HG03442 (cell line): ENCODE measurements at regions not wholly inside any gene's neighbourhood (a gene's known extent, or its start where the extent isn't known, plus 50 kb on each side); places are given as distances from the start of the nearest gene placed in this dataset.

Source experiments
- ATAC-seq: cut with Tn5 transposase; IDR thresholded peaks from one replicate; pipeline ENCODE4 v1.9.1; 2021; ENCODE audit warnings: mild to moderate bottlenecking, moderate library complexity; ENCODE audit not compliant: unreplicated experiment

DNA sequence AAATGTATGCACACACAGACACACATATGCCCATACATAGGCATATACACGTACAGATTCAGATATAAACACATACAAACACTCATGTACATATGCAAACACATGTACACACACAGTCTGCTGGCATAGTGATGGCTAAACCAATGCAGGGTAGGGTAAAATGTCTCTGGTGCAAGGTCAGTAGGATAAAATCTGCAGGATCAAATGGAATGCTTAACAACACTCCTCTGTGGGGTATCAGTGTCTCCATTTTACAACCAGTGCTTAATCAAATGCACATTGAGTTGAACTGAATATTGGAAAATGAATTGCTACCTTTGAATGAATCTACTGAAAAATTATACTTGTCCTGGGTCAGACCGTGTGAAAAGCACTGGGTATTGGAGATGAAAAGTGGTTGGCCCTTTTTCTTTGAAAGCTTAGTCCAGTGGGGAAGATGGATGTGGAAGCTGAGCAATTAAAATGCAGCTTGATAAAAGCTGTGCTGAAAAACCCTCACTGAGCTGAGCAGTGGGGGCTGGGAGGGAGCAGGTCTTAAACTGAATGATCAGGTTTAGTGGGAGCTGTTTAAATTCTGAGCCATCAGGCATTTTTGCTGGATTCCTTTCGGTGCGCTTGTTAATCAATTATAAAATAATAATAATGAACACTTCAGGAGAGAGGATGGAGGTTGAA is 314.7 kb downstream of the HAPSTR1 start:
- no peak for ATAC-seq

DNA sequence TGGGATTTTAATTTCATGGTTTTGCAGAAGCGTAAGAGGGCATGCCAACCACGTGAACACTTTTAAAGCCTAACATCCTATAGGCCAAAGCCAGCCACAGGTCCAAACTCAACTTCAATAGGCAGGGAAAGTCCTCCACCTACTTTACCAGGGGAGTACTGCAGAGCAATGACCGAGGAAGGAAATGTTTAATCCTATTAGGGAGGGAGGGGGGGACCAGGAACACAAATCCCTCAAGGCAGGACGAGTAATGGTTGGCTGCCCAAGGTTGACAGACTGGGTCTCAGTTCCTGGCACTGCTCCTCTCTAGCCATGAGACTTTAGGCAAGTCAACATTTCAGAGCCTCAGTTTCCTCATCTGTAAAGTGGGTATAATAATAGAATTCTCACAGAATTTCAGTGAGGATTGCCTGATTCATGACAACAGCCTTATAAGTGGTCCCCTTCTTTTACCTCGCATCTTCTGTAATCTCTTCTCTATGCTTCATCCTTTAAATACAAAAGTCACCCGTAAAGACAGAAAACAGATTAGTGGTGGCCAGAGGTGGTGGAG is 315.8 kb downstream of the HAPSTR1 start:
- ATAC-seq, result no peak

DNA sequence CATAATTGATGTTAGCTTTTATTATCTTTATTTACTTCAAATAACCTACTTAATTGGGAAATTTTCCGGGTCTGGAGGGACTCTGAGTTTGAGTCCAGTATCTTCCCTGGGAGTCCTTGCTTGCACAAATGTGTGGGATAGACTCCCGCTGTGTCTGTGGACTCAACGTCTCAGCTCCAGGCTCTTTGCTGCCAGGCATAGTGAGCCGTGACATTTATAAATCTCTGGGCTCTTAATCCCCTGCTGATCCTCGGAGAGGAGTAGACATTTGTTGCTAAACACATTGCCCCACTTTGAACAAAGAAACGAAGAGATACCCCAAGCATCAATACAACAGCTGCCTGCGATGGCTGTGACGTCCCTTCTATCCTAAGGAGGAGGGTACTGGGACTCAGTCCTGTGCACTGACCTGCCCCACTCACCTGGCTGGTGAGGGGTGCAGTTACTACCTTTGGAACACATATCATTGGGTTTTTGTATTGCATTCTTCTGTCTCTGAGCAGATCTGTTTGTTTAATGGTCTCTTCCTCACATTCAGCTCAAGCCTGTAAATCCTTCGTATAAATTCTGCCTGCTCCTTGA is 316.9 kb downstream of the HAPSTR1 start:
- no peak for ATAC-seq

DNA sequence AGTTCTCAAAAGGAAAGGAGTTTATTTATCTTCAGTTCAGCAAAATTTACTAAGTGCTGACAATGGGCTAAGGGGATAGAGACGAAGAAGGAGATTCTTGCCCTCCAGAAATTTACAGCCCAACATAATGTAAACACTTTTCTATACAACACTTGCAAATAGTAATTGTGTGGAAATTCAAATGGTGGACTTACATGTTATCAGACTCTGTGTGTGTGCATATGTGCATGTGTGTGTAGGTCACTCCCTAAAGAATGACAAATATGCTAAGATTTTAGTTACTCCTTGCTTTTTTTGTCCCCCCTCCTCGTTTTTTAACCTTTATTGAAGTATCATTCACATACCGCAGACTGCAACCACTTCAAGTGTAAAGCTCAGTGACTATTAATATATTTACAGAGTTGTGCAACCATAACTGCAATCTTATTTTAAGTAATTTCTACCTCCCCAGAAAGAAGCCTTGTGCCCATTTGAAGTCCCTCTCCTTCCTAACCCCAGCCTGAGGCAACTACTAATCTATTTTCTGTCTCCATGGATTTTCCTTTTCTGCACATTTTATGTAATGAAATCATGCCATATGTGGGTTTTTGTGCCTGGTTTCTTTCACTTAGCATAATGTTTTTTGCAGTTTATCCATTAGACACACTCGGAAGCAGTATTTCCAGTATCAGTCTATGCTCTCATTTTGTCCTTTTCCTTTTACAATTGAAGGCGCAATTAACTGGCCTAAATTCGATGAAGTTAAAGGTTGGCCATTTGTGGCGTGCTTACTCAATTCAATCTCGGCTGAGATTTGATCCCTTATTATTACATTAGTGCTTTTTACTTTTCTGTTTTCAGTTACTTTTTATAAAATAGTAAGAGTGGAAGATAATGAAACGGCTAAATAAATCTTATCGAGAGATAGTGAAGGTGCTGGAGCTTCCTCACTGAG is 318.4 kb downstream of the HAPSTR1 start:
- ATAC-seq, result no peak

DNA sequence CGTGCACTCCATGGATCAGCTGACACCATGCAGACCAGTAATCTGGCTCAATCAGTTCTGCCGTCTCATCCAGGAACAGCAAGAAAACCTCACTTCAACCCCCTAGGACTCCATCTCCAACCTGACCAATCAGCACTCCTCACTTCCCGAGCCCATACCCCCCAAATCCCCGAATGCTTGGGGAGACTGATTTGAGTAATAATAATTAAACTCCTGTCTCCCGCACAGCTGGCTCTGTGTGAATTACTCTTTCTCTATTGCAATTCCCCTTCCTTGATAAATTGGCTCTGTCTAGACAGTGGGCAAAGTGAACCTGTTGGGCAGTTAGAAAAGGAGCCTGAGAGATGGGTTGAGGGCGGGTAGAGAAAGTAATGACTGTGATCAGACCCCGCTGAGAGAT is 320.0 kb downstream of the HAPSTR1 start:
- ATAC-seq, result no peak

DNA sequence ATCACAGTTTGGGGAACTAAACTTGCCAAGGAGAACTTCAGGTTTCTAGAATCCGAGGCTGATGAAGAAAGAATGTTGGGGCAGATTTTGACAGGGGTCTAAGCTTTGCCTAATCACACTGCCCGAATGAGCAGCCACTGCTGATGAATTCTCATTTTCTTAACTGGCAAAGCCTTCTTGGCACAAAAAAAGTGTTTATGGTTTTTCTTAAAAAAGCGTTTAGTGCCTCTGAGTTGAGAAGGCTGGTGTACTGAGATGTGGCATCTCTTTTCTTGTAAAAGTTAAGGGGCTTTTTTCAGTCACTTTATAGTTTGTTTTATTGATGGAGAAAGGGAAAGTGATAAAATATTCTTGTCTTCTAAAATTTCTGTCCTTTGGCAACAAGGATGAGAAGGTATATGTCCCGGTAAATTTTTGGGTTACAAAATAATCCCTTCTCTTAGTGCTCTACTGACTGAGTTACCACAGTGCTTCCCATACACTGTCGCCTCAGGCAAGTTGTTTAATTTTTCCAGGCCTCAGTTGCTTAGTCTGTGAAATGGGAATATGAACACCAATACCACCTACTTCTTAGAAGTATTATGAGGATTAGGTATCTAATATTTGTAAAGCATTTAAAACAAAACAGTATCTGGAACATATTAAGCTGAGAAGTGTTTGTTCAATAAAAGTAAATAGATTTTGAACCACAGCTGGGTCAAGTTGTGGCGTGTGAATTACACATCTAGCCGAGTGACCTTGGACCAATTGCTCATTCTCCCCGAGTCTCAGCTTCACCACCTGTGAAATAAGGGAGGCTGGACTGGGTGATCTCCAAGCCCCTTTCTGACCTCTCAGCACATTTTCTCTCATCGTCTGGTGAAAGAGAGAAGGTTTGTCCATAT is 320.8 kb downstream of the HAPSTR1 start:
- no peak for ATAC-seq

DNA sequence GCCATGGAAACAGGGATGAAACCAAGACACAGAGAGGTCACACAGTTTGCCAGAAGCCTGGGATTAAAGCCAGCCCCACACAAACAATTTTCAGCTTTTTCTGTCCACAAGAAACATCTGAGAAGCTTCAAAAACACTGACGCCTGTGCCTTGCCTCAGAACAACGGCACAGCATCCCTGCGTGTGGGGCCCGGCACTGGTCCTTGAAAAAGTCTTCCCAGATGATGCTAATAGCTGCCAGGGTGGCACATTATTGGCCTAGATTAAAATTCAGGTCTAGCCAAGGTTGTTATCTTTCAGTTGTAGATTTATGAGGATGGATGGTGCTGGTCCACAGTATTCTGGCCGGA is 321.4 kb downstream of the HAPSTR1 start:
- ATAC-seq, result no peak

DNA sequence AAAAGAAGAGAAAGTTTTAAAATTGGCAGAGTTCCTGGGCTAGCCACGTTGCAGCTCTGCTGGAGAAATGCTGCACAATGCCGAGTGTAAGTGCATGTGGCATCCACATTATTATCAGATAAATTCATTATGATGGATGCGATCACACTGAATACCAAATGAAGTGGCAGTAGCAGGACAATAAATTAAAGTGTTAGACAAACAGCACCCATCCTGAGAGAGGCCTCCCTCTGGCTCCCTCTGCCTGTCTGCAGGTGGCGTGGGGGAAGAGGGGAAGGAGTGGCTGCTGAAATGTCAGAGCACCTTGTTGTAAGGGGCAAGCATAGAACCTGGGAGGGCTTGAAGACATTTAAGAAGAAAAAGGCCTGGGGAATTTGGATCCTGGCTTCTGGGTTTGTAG is 324.1 kb downstream of the HAPSTR1 start:
- ATAC-seq, result no peak

DNA sequence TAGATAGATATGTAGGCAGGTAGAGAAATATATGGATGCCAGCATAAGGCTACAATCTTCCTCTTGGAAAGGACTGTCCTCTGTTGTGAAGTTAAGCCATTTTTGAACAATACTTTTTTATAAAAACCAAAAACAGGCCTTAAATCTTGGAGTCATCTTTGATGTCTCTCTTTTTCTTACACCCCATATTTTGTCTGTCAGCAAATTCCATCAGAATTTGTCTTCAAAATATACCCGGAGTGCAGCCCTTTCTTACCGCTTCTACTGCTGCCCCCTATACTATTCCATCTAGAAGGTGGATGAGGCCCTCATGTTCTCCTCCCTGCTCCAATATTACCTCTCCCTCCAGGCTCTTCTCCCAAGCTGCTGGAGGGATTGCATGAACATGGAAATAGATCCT is 326.5 kb downstream of the HAPSTR1 start:
- no peak for ATAC-seq

DNA sequence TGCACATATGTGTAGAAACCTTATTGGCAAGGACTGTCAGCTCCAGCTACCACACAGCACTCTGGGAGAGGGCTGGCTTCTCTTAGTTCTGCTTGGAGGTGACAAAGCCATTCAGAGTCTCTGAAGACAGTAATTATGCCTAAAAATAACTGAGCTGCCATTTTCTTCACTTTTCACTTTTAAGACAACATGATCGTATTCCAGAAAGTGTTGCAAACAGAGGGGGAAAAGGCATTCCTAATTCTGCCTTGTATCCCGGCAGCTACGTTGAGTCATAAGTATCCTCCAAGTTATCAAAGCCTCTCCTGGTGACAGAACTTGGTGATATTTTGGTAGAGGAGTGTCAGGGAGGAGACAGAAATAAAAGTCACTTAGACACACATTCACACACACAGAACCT is 327.7 kb downstream of the HAPSTR1 start:
- ATAC-seq, result no peak

DNA sequence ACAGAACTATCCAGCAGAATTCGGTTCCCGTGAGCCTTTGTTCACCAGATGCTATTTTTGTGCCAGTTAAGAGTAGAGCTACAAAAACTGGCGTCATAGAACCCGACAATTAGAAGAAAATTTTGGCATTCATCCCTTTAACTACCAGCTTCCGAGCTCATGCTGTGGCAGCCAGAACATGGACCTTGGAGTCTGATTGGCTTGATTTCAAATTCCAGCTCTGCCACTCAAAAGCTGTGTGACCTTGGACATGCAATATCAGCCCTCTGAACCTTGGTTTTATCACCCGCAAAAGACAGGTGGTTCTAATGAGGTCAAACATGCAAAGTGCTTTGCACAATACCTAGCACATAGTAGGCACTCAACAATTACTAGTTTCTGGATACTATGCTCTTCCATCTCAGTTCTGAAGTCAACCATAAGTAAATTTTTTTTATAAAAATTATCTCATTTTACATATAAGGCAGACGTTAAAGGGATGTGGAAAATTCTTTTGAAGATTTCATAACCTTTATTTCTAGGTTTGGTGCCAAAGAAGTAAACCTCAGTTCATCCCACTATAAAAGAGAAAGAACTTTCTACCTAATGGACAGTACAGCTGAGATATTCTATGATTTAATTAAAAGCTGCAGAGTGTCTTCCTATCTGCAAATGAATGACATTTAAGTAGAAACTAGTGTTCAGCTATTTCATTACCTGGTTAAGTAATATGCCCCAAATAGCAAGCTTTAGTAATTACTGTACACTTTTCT is 331.5 kb downstream of the HAPSTR1 start:
- ATAC-seq, result no peak

DNA sequence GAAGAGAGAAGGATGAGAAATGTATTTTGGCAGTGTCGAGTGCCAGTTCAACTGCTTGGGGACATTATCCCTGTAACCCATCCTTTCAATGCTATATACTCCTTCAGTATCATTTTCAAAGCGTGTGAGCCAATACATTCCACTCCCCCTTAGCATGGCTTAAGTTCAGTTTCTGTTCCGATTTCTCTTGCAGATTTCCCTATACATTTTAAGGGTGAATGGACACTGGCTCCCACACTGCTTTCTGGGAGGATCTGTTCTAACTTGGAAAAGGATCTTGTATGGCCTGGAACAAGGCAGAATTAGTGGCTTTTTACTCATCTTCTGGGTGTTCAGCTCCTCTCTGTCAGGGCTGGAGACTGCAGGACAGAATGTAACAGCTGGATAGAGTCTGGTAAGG is 333.8 kb downstream of the HAPSTR1 start:
- no peak for ATAC-seq

DNA sequence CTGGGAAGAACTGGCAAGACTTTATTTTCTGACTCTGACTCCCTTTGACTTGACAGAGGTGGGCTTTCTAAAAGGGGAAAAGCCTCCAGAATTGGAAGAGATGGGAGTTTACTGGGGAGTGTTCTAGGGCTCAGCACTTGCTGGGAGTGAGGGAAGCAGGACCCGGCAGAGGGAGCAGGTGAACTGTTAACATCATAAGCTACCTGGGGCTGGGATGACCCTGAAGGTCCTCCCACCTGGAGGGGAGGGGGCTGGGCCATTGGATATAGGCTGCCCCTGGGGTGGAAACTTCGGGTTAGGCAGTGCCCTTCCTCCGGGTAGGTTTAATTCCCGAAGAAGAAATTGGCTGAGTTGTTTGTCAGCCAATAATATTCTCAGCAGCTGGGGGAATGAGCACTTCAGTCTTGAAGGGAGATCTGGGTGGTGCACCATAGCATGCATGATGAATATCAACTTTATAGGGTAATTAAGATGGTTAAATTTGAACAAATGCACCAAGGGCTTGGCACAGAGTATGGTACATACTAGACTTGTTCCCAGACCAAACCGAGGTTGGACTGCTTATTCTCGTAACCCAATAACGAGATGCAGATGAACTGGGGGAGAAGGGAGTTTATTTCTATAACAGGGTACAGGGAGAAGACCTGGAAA is 337.0 kb downstream of the HAPSTR1 start:
- no peak for ATAC-seq

DNA sequence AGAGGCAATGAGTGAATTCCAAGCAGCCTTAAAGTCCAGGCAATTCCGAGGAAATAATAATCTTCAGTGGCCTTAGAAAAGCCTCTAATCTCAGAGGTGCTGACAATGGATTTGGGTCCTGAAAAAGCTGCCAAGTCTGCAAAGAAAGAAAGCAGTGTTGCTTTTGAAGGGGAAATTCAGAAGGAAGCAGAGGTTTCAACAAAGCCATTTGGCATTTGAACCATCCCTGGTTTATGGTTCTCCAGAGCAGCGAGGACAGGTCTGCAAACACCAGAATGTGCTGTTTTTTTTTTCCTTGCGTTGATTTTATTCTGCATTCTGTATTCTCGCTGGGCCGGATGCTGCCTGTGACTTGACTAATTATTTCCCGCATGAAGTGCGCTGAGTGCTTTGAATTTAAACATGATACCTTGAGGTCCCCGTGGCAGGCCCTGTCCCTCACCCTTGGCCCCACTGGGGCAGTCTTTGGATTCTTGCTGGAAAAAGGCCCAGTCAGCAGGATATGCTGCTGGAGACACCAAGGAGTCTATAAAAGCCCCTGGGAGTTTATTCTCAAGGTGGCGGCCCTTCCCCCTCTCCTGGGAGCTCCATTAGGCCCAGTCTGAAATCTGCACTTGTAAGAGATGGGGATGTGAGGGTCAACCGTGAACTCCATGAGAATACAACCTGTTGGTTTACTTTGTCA is 338.3 kb downstream of the HAPSTR1 start:
- ATAC-seq, result no peak

DNA sequence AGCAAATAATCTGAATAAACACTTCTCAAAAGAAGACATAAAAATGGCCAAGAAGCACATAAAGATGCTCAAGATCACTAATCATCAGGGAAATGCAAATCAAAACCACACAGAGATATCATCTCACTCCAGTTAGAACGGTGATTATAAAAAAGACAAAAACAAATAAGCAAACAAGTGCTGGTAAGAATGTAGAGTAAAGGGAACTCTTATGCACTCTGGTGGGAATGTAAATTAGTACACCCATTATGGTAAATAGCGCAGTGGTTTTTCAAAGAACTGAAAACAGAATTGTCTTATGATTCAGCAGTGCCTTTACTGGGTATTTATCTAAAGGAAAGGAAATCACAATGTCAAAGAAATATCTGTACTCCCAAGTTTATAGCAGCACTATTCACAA is 343.2 kb downstream of the HAPSTR1 start:
- ATAC-seq, result no peak

DNA sequence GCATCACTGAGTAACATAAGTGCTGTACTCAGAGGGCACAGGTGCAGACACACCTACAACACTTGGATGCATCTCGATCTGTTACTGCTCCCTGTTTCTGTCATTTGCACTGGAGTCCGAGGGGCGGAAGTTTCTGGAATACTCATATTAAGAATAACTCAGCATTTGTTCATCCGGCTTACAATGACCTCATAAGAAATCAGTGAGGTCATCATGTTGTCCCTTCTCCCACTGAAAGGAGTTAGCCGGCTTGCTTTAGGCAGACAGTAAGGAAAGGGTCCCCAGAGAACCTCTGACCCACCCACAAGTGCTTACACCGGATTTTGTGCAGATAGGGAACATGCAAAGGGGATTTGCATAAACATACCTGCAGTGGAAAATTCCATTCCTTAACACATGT is 344.7 kb downstream of the HAPSTR1 start:
- ATAC-seq, result no peak

DNA sequence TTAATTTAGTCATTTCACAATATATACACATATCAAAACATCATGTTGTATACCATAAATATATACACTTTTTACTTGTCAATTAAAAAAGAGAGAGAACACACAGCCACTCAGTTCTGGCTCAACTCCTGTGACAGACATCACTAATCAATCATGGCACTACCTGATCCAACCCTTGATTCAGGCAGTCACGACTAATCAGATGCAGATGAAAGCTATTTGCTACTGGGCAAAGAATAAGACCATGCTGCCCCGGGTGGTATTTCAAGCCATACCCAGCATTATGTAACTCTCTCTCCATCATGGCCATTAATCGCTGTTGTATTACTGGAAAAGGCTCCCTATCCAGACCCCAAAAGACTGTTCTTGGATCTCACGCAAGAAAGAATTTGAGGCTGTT is 345.7 kb downstream of the HAPSTR1 start:
- no peak for ATAC-seq

DNA sequence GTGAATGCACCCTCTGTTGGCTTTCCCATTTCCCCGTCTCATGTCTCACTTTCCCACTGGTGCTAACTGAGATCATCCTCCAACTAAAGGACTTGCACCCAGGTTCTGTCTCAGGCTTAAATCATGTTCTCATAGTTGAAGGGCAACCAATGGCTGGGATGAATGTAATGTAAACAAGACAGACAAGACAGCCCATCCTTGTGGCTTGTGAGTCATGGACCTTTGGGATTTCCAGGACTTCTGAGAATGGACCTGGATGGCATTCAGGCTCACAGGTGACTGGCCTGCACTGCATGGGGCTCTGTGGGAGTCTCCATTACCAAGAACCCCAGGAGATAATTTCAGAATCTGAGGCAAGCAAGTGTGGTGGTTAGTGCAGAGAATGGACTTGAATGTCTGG is 347.5 kb downstream of the HAPSTR1 start:
- ATAC-seq, result no peak

DNA sequence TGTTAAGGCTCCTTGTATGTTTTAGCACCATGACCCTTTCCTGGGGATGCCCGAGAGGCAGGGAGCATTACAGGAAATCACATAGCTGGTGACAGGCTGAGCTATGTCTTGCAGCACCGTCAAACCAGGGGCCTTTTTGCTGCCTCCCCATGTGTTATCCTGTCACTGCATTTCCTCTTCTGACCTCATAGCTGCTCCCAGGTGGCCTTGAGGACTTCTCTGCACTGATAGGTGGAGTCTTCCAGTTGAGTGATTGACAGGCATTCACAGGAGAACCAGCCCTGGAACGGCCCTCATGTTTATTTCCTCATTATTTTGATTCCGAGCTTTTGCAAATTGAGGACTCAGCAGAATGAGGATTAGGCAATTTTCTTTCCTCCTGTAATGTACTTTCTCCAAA is 349.6 kb downstream of the HAPSTR1 start:
- ATAC-seq, result no peak
